ENCODE measurements at regions not wholly inside any gene's neighbourhood (a gene's known extent, or its start where the extent isn't known, plus 50 kb on each side); places are given as distances from the start of the nearest gene placed in this dataset.

GRCh38 chr12:30286345-30286926 lies 409.2 kb downstream of the IPO8 start:
- peak in 1 of 2 donors; percentile 34 for TF ChIP-seq CTCF (IDR thresholded peaks at IDR 0.05)
- TF ChIP-seq POLR2A (IDR thresholded peaks at IDR 0.05): no peak
- no peak for TF ChIP-seq EP300 (IDR thresholded peaks at IDR 0.05)

Data from suprapubic skin (tissue), 3 donors.